K562 (cell line): ENCODE measurements at regions not wholly inside any gene's neighbourhood (a gene's known extent, or its start where the extent isn't known, plus 50 kb on each side); places are given as distances from the start of the nearest gene placed in this dataset.

ENCODE experiments used
- LEF1 ChIP-seq: fragments of 450-650 bp; IDR thresholded peaks from 2 replicates; pipeline ENCODE4 v1.6.1; 2016; ENCODE audit warnings: mild to moderate bottlenecking
- MEIS2 ChIP-seq: fragments of 450-650 bp; IDR thresholded peaks from 2 replicates; pipeline ENCODE4 v1.6.1; 2014; ENCODE audit warnings: mild to moderate bottlenecking; ENCODE audit not compliant: partially characterized antibody
- NRF1 ChIP-seq, 2 experiments: fragments of 450-650 bp; IDR thresholded peaks in 1 of 2; conservative IDR thresholded peaks in 1 of 2; 2 replicates each; pipeline ENCODE4 v1.6.1; 2014; ENCODE audit warnings: mild to moderate bottlenecking in 2 of 2
- TCF3 ChIP-seq: sonication (generic); formaldehyde crosslinking; IDR thresholded peaks from 2 replicates; pipeline ENCODE4 v1.4.0; 2020; ENCODE audit warnings: mild to moderate bottlenecking, missing genetic modification reagents
- ZC3H8 ChIP-seq: fragments of 450-650 bp; IDR thresholded peaks from 2 replicates; pipeline ENCODE4 v1.6.1; 2017
- ZNF197 ChIP-seq: fragments of 200-800 bp; sonication (Bioruptor generic); IDR thresholded peaks from 2 replicates; pipeline ENCODE4 v1.6.1; 2016; ENCODE audit warnings: low read depth, missing genetic modification characterization, missing compliant biosample characterization
- ZNF77 ChIP-seq: fragments of 250-450 bp; sonication (Bioruptor Pico); IDR thresholded peaks from 2 replicates; pipeline ENCODE4 v1.5.0; 2020
- TF ChIP-seq, protein P1 (sequence below): fragments of 450-650 bp; IDR thresholded peaks from 2 replicates; pipeline ENCODE4 v1.6.1; 2017; ENCODE audit warnings: antibody characterized with exemption
- TF ChIP-seq, protein P2 (sequence below): sonication (generic); formaldehyde crosslinking; IDR thresholded peaks from 2 replicates; pipeline ENCODE4 v1.8.0; 2022; ENCODE audit warnings: mild to moderate bottlenecking, missing genetic modification reagents
- TF ChIP-seq, protein P3 (sequence below): fragments of 250-450 bp; sonication (Bioruptor Pico); IDR thresholded peaks from 2 replicates; pipeline ENCODE4 v1.8.0; 2021; ENCODE audit warnings: moderate library complexity, mild to moderate bottlenecking, inconsistent platforms

DNA sequence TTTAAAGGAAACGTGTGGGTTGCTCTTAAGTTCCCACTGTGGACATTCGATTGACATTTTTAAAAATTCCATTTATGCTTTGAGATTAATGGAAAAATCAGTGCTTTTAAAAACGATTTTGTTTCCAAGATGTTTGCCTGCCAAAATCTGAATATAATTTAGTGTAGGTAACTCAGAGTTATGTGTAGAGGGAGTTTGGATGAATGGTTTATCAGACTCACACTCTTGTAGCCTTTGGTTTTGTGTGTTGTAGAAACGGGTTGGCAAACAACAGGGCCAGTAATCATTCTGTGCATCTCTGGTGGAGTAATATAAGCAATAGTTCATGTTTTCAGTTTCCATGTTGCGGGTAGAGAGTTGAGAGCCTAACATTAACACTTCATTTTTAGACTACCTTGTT lies 140.6 kb downstream of the RPS12 start (continued):
- no peak for TF ChIP-seq LEF1
- no peak for TF ChIP-seq MEIS2
- TF ChIP-seq ZC3H8, result no peak
- no peak for TF ChIP-seq ZNF77 (CRISPR knock-in tag)
- TF ChIP-seq, protein P1, sequence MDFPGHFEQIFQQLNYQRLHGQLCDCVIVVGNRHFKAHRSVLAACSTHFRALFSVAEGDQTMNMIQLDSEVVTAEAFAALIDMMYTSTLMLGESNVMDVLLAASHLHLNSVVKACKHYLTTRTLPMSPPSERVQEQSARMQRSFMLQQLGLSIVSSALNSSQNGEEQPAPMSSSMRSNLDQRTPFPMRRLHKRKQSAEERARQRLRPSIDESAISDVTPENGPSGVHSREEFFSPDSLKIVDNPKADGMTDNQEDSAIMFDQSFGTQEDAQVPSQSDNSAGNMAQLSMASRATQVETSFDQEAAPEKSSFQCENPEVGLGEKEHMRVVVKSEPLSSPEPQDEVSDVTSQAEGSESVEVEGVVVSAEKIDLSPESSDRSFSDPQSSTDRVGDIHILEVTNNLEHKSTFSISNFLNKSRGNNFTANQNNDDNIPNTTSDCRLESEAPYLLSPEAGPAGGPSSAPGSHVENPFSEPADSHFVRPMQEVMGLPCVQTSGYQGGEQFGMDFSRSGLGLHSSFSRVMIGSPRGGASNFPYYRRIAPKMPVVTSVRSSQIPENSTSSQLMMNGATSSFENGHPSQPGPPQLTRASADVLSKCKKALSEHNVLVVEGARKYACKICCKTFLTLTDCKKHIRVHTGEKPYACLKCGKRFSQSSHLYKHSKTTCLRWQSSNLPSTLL, result no peak
- no peak for TF ChIP-seq ZNF197 (CRISPR knock-in tag)
- TF ChIP-seq, protein P2, sequence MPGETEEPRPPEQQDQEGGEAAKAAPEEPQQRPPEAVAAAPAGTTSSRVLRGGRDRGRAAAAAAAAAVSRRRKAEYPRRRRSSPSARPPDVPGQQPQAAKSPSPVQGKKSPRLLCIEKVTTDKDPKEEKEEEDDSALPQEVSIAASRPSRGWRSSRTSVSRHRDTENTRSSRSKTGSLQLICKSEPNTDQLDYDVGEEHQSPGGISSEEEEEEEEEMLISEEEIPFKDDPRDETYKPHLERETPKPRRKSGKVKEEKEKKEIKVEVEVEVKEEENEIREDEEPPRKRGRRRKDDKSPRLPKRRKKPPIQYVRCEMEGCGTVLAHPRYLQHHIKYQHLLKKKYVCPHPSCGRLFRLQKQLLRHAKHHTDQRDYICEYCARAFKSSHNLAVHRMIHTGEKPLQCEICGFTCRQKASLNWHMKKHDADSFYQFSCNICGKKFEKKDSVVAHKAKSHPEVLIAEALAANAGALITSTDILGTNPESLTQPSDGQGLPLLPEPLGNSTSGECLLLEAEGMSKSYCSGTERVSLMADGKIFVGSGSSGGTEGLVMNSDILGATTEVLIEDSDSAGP, result no peak
- no peak for TF ChIP-seq NRF1 (conservative IDR thresholded peaks at IDR 0.05 in 1 of 2, IDR thresholded peaks at IDR 0.05 in 1 of 2)
- TF ChIP-seq TCF3 (CRISPR knock-in tag), result no peak
- TF ChIP-seq, protein P3, sequence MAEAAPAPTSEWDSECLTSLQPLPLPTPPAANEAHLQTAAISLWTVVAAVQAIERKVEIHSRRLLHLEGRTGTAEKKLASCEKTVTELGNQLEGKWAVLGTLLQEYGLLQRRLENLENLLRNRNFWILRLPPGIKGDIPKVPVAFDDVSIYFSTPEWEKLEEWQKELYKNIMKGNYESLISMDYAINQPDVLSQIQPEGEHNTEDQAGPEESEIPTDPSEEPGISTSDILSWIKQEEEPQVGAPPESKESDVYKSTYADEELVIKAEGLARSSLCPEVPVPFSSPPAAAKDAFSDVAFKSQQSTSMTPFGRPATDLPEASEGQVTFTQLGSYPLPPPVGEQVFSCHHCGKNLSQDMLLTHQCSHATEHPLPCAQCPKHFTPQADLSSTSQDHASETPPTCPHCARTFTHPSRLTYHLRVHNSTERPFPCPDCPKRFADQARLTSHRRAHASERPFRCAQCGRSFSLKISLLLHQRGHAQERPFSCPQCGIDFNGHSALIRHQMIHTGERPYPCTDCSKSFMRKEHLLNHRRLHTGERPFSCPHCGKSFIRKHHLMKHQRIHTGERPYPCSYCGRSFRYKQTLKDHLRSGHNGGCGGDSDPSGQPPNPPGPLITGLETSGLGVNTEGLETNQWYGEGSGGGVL (CRISPR knock-in tag), result no peak
